Stimulated activated CD8-positive, alpha-beta memory T cell treated with anti-CD3 and anti-CD28 coated beads, Interleukin-12 subunit alpha, Interleukin-12 subunit beta, amount 100 ng/mL, for 24 hours (primary cell): ENCODE measurements at regions not wholly inside any gene's neighbourhood (a gene's known extent, or its start where the extent isn't known, plus 50 kb on each side); places are given as distances from the start of the nearest gene placed in this dataset.

Experiments used
- DNase-seq: peaks from one replicate; pipeline ENCODE4 v3.0.0-alpha.2; 2020; ENCODE audit errors: extremely low read depth

DNA sequence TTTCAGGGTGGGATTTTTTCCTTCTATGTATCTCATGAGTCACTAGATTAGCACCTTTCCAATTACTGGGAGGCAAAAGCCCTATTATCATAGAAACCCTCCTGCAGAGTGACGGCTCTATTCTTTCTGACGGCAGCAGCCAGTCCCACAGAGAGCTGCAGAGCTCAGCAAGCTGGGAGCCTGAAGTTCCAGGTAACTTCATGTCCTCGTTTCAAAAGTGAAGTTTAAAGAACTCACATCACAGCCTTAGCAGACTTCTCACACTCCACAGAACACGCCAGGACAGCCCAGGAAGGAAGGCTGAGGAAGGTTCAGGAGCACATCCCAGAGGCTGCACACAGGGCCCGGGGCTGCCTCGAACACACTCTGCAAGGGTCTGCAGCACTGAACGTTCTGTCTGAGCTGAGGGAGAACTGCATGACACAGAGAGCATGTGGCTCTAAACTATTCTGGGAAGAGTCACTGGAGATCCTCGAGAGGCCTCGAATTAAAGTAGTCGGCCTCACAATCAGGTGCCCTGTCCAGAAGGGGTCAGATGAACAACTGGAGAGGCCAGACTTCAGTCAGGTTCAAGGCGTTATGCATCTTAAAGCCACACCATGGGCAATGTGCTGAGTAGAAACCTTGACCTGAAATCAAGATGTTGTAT, 104.2 kb upstream of the DRD2 start:
- DNase-seq: no peak

DNA sequence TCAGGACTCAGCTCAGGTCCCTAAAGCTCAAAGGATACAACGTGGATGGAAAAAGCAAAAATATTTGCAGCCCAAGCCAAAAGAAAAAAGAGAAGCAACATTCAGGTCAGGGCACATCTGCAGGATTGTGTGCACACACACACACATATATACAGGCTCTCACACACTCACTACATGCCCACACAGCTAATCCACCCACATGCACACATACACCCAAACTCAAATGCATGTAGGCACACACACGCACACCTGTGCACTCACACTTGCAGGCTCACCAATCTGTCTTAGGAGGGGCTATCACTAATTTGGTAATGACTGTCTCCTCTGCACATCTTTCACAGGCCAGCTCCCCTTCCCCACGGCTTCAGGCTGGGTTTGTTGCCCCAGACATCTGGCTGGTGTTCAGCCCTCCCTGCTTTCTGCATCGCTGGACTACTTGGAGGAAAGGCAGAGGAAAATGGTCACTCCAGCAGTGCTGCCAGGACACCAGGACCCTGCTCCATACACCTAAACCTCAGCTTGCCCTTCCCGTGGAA, 103.6 kb upstream of the DRD2 start:
- DNase-seq: no peak

DNA sequence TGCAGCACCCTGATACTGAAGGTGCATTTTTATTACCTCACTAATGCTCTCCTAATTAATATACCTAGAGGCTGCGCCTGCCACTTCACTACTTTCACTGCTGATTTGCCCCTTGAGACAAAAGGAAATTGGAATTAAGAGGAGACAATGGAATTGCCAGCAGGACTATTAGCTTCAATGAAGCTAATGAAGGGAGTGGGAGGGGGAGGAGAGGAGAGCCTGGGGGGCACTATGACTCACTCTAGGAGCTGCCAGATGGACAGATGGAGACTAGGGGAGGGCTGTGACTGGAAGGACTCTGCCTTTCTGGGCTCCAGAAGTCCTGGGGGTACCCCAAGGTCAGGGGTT, 102.8 kb upstream of the DRD2 start:
- no peak for DNase-seq

DNA sequence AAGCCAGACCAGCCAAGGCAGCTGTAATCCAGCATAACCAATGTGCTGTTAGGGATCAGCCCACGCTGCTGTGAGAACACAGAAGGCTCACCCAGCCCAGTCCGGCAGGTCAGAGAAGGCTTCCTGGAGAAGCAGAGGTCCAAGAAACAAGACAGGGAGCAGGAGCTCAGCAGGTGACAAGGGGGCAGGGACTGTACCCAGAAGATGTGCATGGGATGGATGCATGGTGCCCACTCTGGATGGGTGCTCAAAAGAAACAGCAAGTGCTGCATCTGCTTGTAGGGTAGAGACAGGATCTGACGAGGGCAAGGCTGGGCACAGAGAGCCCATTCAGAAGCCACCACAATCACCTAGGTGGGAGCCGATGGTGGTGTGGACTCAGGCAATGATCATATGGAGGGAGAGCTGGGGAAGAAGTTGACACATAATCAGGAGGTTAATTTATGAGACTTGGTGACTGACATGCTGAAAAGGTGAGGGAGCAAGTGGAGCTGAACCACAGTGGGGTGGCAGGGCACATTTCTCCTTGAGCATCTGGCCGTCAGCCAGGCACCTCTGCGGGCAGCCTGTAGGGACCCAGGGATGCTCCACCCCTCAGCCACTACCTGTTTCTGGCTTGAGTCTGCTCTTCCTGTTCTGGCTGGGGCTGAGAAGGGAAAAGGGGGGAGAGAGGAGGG, 102.3 kb upstream of the DRD2 start:
- no peak for DNase-seq

DNA sequence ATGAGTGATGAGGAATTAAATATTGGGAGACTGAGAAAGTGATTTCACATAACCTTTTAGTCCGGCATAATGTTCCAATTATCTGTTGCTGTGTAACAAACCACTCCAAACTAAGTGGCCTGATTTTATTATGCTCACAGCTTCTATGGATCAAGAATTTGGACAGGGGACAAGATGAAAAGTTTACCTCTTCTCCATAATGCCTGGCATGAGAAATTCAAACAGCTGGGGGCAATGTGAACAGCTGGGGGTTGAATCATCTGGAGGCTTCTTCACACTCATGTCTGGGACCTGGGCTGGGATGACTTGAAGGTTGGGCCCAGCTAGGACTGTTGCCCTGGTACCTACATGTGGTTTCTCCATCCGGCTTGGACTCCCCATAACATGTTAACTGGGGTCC, 99.4 kb upstream of the DRD2 start:
- DNase-seq: no peak

DNA sequence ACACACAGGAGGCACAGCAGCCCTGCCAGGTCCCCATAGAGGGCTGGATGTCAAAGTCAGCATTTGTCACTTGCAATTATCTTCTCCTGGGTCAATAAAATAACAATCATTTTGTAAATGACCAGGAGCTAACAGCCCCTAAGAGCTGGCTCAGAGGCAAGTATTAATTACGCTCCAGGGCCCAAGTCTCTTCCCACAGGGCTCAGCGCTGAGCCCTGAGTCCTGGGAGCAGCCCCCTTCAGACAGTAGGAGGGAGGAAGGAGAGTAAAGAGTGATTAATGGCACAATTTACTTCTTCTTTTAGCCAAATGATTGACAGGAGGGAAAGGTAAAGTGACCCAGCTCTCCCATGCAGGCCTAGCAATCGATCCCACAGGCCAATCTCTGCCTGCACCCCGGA, 99.0 kb upstream of the DRD2 start:
- no peak for DNase-seq

DNA sequence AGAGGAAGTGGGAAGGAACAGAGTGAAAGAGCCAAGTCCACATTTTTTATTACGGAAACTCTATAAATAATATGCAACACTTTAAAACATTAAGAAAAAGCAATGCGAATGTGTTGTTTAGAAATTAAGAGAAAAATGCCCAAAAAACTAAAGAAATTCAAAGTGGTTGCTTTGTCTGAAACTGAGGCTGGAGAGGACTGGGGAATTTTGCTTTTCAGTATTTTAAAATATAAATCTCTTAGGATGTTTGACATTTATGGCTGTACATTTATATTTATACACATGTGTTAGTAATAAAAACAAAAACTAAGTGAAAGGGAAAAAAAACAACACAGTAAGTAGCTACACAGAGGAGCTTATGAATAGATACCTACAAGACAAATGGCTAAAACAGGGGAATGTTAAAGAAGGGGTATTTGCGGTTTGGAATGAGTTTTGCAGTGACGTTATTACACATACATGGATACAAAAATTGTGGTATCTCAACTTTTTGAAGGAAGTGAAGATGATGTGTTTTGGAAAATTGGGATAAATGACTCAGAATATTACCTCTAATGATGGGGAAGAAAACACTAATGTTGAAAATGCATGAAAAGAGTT, 97.0 kb upstream of the DRD2 start:
- no peak for DNase-seq

DNA sequence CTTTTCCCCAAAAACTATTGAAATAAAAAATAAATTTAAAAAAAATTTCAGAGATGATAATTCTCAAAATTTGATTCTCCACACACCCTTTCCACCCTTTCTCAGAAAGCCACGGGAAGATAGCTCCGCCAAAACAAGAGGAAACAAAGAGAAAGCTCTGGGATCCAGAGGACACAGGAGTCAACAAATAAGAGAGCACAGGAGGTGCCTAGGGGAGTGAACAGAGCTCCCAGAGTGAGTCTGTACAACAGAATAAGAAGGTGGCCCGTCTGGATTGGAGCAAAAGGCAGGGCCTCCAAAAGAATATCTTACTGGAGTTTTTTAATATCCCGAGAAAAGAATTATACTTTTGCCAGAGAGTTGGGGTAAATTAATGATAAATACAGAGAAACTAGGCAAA, 96.3 kb upstream of the DRD2 start:
- no peak for DNase-seq

DNA sequence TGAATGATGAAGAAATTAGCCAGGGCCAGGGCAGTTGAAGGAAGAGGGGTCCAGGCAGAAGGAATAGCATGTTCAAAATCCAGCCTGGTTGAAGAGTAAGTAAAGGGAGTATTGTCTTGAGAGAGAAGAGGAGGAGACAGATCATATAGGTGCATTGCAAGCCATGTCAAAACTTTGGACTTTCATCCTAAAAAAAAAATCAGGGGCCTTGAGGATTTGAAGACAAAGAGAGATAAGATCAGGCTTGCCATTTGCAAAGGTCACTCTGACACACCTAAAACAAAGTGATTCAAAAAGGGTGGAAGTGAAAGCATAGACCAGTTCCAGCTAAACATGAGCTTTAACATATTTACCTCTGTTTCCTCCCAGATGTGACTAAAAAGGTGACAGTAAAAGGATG, 95.7 kb upstream of the DRD2 start:
- DNase-seq: no peak

DNA sequence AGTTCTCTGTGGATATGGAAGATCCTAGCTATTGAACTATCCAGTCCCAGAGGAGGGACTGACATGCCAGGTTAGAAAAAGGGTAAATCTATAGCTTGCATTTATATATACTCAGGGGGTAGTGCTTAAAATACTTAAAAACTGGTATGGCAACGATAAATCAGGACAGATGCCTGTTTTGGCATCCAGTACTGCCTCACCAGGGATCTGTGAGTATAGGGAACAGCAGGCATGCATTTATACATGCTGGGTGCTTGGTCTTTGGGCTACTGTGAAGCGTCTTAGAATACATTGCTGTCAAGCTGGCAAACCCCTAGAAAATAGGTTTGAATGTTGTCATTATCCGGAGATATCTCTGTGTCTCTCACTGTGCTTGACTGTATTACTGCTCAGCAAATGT, 94.2 kb upstream of the DRD2 start:
- no peak for DNase-seq

DNA sequence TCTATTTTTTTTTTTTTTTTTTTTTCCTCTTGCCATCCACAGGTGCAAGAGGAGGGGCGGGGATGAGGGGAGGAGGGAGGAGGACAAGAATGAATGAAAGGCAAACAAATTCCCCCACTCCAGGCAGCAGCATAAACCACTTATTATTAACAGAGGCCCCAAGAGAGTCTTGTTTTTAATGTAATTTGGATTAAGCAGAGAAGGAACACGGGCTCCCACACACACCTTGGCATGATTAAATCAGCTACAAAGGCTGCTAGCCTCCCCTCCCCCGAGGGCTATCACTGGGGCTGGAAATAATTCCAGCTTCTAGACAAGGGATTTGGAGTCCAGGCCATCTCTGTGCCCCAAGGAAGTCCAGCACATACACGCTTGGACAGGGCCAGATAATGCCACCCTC, 93.4 kb upstream of the DRD2 start:
- no peak for DNase-seq

DNA sequence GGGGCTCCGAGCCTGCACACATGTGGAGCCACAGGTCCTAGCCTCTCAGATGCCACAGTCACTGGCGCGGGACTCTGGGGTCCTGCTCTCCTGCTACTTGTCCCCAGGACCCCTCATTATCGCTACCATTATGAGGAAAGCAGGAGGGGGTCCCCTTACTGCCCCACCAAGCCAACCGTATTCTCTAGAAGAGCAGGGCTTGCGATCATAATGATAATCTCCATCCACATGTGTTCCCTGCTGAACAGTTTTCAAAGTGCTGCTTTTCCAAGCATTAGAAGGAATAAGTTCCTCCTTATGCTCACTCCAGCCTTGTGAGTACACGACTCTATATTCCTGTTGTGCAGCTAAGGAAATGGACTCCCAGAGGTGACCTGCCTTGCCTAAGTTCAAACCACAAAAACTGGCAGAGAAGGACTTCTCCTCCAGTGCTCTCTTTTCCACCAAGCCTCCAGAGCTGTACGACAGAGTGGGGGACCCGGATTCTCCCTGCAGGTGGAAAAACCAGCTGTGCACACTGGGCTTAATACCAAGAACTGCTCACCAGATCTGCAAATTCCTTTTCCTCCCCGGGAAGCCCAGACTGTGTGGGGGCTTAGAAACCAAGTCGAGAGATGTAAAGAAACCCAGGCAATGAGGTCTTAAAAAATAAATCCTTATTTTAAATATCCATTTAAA, 92.8 kb upstream of the DRD2 start:
- DNase-seq: no peak

DNA sequence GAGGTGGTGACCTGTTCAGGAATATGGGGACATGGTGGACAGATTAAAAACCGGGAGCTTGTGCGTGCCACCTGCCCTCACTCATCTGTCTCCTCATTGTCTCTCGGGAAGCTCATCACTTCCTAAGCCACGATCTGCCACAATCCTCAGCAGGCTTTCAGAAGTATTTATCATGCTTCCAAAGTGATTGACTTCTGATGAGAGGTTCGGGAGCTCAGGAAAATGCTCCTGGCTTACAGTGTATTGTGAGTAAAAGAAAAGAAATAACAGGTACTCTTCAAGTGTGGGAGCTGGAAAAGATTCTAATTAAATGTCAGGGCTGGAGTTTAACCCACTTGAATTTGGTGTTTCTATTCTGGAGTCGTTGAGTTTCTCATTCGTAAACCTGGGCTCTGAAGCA, 91.9 kb upstream of the DRD2 start:
- DNase-seq: no peak

DNA sequence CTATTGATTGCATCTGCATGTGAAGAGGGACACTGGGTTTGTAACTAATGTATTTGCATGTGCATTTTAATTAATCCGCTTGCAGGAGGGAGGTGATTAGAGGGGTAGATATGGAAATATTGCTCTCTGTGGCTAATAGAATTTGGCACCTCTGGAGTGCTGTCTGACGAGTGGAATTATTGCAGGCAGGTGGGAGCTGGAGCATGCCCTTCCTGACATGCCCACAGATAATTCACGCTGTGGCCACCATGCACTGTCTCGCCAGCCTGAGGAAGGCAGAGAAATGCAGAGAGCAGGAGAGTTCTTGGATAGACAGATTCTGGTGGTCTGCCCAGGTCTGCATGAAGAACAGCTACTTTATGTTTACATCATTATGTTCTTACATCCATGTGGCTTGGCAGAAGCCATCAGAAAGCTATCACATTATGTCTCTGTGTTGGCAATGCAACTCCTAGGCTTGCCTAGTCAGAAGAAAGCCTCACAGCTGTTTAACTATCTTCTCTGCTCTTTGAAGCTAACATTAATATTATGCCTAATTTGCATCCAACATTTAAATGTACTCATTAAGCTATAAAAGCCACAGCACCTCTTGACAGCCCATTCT, 89.4 kb upstream of the DRD2 start:
- DNase-seq: no peak

DNA sequence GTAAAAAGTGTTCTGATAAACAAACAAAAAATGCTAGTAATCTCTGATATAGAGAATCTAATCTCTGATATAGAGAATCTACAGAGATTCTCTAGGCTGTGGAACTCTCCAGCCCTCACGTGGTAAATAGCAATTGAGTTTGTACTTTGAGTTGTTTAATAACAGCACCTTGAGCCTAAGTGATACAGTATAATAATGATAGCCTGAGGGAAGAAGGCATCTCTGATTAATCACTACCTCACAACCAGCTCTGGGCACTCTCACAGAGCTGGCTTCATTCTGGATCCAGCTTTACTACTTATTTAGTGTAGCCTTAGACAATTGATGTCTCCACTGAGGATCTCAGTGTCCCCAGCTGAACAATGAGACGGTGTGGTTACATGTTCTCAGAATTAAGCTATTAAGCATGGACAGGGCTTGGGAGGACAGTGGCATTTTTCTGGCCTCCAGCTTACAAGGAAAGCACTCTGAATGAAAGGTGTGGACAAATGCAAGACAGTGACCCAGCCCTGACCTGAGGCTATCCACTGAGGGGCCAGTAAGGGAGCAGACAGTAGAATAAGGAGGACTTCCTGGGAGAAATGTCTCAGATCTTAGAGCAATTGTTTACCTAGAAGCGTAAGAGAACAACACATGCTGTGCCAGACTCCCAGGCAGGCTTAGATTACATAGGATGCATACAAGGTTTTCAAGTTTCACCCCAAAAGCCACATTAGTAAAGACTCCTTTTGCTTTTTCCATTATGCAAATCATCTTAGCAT, 88.7 kb upstream of the DRD2 start:
- no peak for DNase-seq

DNA sequence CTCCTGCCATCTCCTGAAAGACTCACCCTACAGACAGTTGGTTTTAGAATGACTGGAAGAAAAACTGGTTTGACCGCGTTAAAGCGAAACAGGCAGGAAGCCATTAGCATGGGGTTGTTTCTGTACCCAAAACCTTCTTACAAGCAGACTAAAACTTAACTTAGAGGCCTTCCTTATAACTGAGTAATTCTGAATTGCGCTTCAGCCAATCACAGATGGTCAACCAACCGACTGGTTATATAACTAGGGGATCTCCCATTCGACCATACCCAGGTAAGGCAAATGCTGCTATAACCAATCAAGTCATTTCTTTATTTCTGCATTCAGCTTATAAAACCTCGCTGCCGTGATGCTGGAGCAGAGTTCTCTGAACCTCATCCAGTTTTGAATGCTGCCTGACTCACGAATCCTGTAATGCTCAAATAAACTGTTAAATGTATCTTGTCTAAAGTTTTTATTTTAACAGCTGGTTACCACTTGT, 87.8 kb upstream of the DRD2 start:
- no peak for DNase-seq

DNA sequence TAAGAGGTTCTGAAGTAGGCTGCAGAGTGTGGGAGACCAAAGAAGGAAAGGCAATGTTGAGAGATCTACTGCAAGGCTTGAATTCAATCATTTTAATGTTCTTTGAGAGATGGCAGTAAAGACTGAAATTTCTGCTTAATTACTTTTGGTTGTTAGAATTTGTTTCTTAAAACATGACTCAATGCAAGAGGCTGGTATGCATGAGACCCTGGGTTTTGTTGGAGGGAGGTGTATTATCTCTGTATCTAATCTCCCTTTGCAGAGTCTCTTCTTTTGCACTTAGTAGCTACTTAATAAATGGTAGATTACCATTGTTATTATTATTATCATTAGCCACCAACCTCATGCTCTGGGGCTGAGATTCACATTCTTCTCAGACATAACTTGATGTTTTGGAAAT, 87.4 kb upstream of the DRD2 start:
- no peak for DNase-seq

DNA sequence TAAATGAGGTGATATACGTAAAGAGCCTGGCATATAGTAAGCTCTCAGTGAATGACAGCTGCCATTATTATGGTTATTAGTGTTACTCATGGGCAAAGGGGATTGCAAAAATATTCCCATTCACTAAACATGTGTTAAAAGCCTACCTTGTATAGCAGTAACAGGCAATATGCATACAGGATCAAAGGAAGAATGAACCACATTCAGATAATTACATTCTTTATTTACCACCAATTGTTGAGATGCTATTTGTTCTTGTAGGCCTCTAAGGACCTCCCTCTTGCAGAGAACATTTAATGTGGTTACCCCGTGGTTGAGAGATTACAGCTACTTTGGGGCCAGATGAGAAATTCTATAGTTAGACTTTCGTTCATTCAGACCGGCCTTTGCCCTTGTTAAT, 82.7 kb upstream of the DRD2 start:
- DNase-seq: no peak

DNA sequence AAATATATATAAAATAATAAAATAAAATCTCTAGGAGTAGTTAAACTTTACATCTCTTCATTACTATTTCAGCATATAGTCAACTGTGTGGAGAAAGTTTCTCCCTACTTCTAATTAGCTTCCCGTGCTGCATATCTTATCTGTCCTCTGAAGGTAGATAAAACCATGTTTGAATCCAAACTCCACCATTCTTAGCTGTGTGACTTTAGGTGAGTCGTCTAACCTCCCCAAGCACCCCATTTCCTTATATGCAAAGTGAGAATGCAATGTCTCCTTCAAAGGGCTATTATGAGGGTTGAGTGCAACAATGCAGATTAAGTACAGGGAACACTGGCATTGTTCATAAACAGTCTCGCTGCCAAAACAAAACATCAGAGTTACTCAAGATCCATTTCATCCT, 80.8 kb upstream of the DRD2 start:
- no peak for DNase-seq

DNA sequence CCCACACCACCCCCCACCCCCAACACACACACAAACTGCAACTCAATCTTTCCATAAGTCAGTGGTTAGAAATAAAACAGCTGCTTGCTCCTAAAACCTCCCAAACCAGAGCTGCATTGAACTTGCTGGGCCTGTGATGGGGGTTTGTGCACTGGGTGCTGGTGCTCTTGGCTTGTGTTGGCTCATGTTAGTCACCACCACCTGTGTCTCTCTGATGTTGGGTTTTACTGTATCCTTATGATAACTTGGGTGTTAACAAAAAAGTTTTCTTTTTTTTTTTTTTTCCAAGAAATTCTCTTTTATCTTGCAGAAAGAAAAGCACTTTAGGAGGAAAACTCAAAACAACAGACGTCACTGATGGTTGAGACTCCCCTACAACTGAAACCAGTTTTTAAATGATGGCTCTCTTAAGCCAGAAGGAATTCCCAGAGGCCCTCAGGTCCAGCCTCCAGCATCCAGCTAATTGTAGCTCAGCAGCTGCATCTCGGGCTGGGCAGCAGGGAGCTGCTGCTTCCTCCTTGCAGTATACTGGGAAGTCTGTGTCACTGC, 79.9 kb upstream of the DRD2 start:
- DNase-seq: no peak

DNA sequence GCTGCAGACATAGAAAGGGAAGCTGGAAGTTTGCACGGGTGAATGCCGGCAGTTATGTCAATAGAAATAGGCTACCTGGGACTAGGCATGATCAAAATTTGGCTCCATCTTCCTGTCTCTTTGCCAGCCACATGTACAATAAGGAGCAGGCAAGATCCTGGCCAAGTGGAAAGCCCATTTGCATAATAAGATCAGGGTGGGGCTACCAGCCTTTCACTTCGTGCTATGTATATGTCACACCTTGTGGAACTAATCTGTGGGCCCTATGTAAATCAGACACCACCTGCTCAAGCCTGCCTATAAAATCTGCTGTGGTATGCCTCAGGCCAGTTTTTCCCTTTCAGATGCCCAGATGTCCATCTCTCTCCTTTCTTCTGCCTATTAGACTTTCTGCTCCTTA, 79.3 kb upstream of the DRD2 start:
- no peak for DNase-seq
